Thyroid gland (tissue), 4 donors: ENCODE measurements at regions not wholly inside any gene's neighbourhood (a gene's known extent, or its start where the extent isn't known, plus 50 kb on each side); places are given as distances from the start of the nearest gene placed in this dataset.

ENCODE experiments used
- DNase-seq, 2 donors: peaks; one replicate each; pipeline ENCODE4 v3.0.0-alpha.2; 2019
- H3K27ac ChIP-seq, 3 donors: fragments of 200-600 bp; sonication (generic); 1 replicate in 2 of 3; 2 replicates in 1 of 3; pipeline ENCODE4 v1.5.1; 2016 to 2019; ENCODE audit warnings: mild to moderate bottlenecking in 1 of 3, moderate library complexity in 1 of 3
- H3K27me3 ChIP-seq: fragments of 200-600 bp; sonication (generic); one replicate; pipeline ENCODE4 v1.5.1; 2019
- H3K36me3 ChIP-seq, 2 donors: fragments of 200-600 bp; sonication (generic); one replicate each; pipeline ENCODE4 v1.5.1; 2016 to 2019
- H3K4me1 ChIP-seq, 2 donors: fragments of 200-600 bp; sonication (generic); one replicate each; pipeline ENCODE4 v1.5.1; 2017 to 2019
- H3K4me3 ChIP-seq, 3 donors: fragments of 200-600 bp; sonication (generic); replicated peaks in 1 of 3; 1 replicate in 2 of 3; 2 replicates in 1 of 3; pipeline ENCODE4 v1.5.1; 2016; ENCODE audit warnings: mild to moderate bottlenecking in 1 of 3
- H3K9me3 ChIP-seq: fragments of 200-600 bp; sonication (generic); one replicate; pipeline ENCODE4 v1.5.1; 2017
- POLR2A ChIP-seq, 2 donors: fragments of 450-650 bp; IDR thresholded peaks; one replicate each; pipeline ENCODE4 v1.6.1; 2017; ENCODE audit warnings: antibody characterized with exemption in 2 of 2, mild to moderate bottlenecking in 2 of 2, moderate library complexity in 1 of 2
- WGBS, 2 donors: methylation state at CpG; one replicate each; pipeline ENCODE4 v1.1.5; 2017; 5-methylcytosine and 5-hydroxymethylcytosine counted together
- intact Hi-C: fragments of 100-400 bp; cut with DNase I; formaldehyde crosslinking; loops from one replicate; pipeline ENCODE4 v1.15.1; 2023
- TF ChIP-seq, protein P1 (sequence below), 6 experiments: fragments of 200-600 bp in 3 of 6; fragments of 450-650 bp in 3 of 6; sonication (generic) in 3 of 6; IDR thresholded peaks; one replicate each; pipeline ENCODE4 v1.5.1; 2016 to 2019; ENCODE audit warnings: antibody characterized with exemption in 6 of 6, mild to moderate bottlenecking in 2 of 6, inconsistent platforms in 1 of 6, moderate library complexity in 1 of 6

DNA sequence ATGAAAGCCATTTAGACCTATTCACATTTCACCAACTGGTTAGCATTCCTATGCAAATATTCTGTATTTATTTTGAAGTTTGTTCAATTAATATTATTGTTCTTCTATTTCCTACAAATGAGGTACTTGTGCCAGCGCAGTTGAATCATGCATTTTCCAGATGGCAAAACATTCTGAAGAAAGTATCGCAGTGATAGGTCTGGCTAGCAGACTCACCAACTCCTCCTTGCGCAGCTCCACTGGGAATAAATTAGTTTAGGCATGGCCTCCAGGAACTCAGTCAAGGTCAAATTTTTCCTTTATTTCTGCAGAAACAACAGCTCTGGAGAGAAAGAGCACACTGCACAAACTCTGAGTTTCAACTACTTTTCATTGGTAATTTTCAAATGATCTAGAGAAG lies 437.7 kb downstream of the COL12A1 start:
- intact Hi-C loops = no loop called here
- DNase-seq = no peak
- 71 to 74% methylated on average over 3 of the region's 3 CpGs for WGBS, 2 donors

GRCh38 chr6:74765486-74765885 lies 440.4 kb downstream of the COL12A1 start:
- TF ChIP-seq, protein P1, sequence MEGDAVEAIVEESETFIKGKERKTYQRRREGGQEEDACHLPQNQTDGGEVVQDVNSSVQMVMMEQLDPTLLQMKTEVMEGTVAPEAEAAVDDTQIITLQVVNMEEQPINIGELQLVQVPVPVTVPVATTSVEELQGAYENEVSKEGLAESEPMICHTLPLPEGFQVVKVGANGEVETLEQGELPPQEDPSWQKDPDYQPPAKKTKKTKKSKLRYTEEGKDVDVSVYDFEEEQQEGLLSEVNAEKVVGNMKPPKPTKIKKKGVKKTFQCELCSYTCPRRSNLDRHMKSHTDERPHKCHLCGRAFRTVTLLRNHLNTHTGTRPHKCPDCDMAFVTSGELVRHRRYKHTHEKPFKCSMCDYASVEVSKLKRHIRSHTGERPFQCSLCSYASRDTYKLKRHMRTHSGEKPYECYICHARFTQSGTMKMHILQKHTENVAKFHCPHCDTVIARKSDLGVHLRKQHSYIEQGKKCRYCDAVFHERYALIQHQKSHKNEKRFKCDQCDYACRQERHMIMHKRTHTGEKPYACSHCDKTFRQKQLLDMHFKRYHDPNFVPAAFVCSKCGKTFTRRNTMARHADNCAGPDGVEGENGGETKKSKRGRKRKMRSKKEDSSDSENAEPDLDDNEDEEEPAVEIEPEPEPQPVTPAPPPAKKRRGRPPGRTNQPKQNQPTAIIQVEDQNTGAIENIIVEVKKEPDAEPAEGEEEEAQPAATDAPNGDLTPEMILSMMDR (IDR thresholded peaks at IDR 0.05) = no peak
- no peak for TF ChIP-seq POLR2A (IDR thresholded peaks at IDR 0.05)
- 88 to 97% methylated on average over 3 of the region's 3 CpGs for WGBS, 2 donors

More for the DNA sequence above, 437.7 kb downstream of the COL12A1 start:
- no peaks in the 10 kb centered on the region for H3K27me3 ChIP-seq
- no peaks in the 10 kb centered on the region for H3K9me3 ChIP-seq
- no peaks in the 10 kb centered on the region for H3K36me3 ChIP-seq
- H3K4me1 ChIP-seq = no peaks in the 10 kb centered on the region
- H3K27ac ChIP-seq = no peak overlapping the region
- TF ChIP-seq, protein P1 (IDR thresholded peaks at IDR 0.05) = no peak
- TF ChIP-seq POLR2A (IDR thresholded peaks at IDR 0.05) = no peak
- H3K4me3 ChIP-seq = no peak overlapping the region

GRCh38 chr6:74764486-74764885 lies 441.4 kb downstream of the COL12A1 start:
- Histone ChIP-seq H3K4me1 (no peaks in the 10 kb centered on the region), H3K36me3 (no peaks in the 10 kb centered on the region), H3K27ac (no peak overlapping the region), H3K27me3 (no peaks in the 10 kb centered on the region), H3K4me3 (no peak overlapping the region), H3K9me3 (no peaks in the 10 kb centered on the region)
- intact Hi-C loops = no loop called here
- no peak for DNase-seq
- WGBS, 2 donors = 85 to 92% methylated on average over 2 of the region's 2 CpGs
- TF ChIP-seq, protein P1 (IDR thresholded peaks at IDR 0.05) = no peak
- no peak for TF ChIP-seq POLR2A (IDR thresholded peaks at IDR 0.05)

More at GRCh38 chr6:74765486-74765885, 440.4 kb downstream of the COL12A1 start:
- no peak overlapping the region for H3K27ac ChIP-seq
- intact Hi-C loops = no loop called here
- no peaks in the 10 kb centered on the region for H3K4me1 ChIP-seq
- H3K36me3 ChIP-seq = no peaks in the 10 kb centered on the region
- H3K9me3 ChIP-seq = no peaks in the 10 kb centered on the region
- H3K4me3 ChIP-seq = no peak overlapping the region
- no peaks in the 10 kb centered on the region for H3K27me3 ChIP-seq
- DNase-seq = no peak

DNA sequence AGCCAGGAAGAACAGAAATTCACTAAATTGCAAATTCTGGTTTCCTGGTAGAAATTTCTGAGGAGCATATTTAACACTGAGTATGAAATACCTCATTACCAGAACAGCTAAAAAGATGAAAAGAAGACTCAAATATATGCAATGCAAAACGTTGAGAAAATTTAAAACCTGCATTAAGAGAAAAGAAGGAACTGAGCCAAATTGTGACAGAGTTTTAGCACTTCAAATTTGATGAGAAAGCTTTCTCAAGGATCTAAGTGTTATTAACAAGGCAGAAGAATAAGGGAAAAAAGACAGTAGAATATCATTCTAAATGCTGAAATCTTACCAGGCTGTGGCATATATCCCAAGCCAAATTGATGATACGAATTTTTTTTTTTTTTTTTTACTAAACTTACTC lies 443.0 kb downstream of the COL12A1 start:
- H3K36me3 ChIP-seq = no peaks in the 10 kb centered on the region
- H3K4me1 ChIP-seq = no peaks in the 10 kb centered on the region
- H3K4me3 ChIP-seq = no peak overlapping the region
- no peak for DNase-seq
- intact Hi-C loops = no loop called here
- no peak overlapping the region for H3K27ac ChIP-seq
- WGBS, 2 donors = 41 to 48% methylated on average over 2 of the region's 2 CpGs
- H3K9me3 ChIP-seq = no peaks in the 10 kb centered on the region
- H3K27me3 ChIP-seq = no peaks in the 10 kb centered on the region
- TF ChIP-seq, protein P1 (IDR thresholded peaks at IDR 0.05) = no peak
- no peak for TF ChIP-seq POLR2A (IDR thresholded peaks at IDR 0.05)

- TF ChIP-seq, protein P1 (IDR thresholded peaks at IDR 0.05) = no peak
- no peak for TF ChIP-seq POLR2A (IDR thresholded peaks at IDR 0.05)
- no peak for DNase-seq
- H3K36me3 ChIP-seq = no peaks in the 10 kb centered on the region
- no peaks in the 10 kb centered on the region for H3K4me1 ChIP-seq
- H3K4me3 ChIP-seq = no peak overlapping the region
- intact Hi-C loops = no loop called here
- no peak overlapping the region for H3K27ac ChIP-seq
- whole genome bisulfite sequencing, 2 donors = 87 to 92% methylated on average over 1 of the region's 1 CpG
- H3K27me3 ChIP-seq = no peaks in the 10 kb centered on the region
- H3K9me3 ChIP-seq = no peaks in the 10 kb centered on the region
Measured at GRCh38 chr6:74757813-74758212, 448.0 kb downstream of the COL12A1 start.
